ENCODE measurements at regions not wholly inside any gene's neighbourhood (a gene's known extent, or its start where the extent isn't known, plus 50 kb on each side); places are given as distances from the start of the nearest gene placed in this dataset.
"Not testable (repeated sequence)": the region's sequence is repeated elsewhere in the genome, so short reads cannot be mapped to it uniquely, and the experiment has no call there.

- Histone ChIP-seq H3K36me3 (ENCODE audit: control insufficient read depth, insufficient read depth, low read length) (no peaks in the 10 kb centered on the region), H3K4me1 (ENCODE audit: control insufficient read depth, insufficient read depth, low read length) (no peaks in the 10 kb centered on the region), H3K9me3 (replicated peaks; ENCODE audit: control insufficient read depth, low read depth, low read length) (no peaks in the 10 kb centered on the region), H3K27ac (ENCODE audit: low read length) (no peak overlapping the region), H3K27me3 (ENCODE audit: control insufficient read depth, insufficient read depth, low read length) (no peaks in the 10 kb centered on the region), H3K4me3 (ENCODE audit: low read length) (no peak overlapping the region)
- 91% methylated on average over 4 of the region's 4 CpGs for WGBS (ENCODE audit: insufficient coverage)
- no peak for DNase-seq
Measured at GRCh38 chr7:79529214-79529880, 75.9 kb upstream of the MAGI2 start.

DNA sequence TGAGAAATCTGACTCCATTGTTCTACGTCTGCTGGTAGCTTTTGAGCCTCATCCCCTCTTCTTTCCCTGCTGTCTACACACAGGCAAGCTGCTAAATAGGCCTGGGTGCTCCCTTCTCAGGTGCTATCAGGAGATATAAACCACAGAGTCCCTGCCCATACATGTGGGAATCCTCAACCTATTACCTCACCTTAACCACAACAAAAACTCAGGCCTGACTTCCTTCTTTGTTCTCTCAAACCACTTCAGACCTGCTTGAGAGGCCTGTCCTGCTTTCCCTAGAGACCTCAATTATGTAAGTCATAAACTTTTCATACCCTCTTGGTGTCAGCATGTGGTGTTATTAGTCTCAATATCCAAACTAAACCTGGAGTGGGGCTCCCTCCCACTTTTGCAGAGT lies 75.0 kb upstream of the MAGI2 start:
- Histone ChIP-seq H3K4me3 (ENCODE audit: low read length) (no peak overlapping the region), H3K36me3 (ENCODE audit: control insufficient read depth, insufficient read depth, low read length) (no peaks in the 10 kb centered on the region), H3K27me3 (ENCODE audit: control insufficient read depth, insufficient read depth, low read length) (no peaks in the 10 kb centered on the region), H3K27ac (ENCODE audit: low read length) (no peak overlapping the region), H3K9me3 (replicated peaks; ENCODE audit: control insufficient read depth, low read depth, low read length) (no peaks in the 10 kb centered on the region), H3K4me1 (ENCODE audit: control insufficient read depth, insufficient read depth, low read length) (no peaks in the 10 kb centered on the region)
- 57% methylated on average over 1 of the region's 1 CpG for WGBS (ENCODE audit: insufficient coverage)
- no peak for DNase-seq

DNA sequence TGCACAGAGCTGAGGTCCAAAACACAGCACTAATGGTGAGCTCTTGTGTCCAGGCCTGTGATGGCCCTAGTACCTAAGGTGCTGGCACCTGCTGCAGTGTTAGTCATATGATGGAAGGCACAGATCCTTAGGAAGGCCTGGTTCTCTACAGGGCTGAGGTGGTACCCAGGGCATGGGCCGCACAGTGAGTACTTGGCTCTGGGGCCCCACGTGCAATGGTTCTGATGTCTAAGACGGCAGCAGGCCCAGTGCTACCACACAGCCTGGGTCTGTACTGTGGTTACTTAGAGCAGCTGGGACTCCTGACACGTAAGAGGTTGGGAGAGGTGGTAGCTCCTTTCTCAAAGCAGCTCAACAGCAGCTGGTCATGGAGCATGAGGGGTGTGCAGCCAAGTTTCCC lies 70.6 kb upstream of the MAGI2 start:
- Histone ChIP-seq H3K27me3 (ENCODE audit: control insufficient read depth, insufficient read depth, low read length) (no peaks in the 10 kb centered on the region), H3K9me3 (replicated peaks; ENCODE audit: control insufficient read depth, low read depth, low read length) (no peaks in the 10 kb centered on the region), H3K27ac (ENCODE audit: low read length) (no peak overlapping the region), H3K36me3 (ENCODE audit: control insufficient read depth, insufficient read depth, low read length) (no peaks in the 10 kb centered on the region), H3K4me3 (ENCODE audit: low read length) (no peak overlapping the region), H3K4me1 (ENCODE audit: control insufficient read depth, insufficient read depth, low read length) (no peaks in the 10 kb centered on the region)
- no peak for DNase-seq
- WGBS (ENCODE audit: insufficient coverage), result 92% methylated on average over 4 of the region's 4 CpGs

- Histone ChIP-seq H3K27me3 (ENCODE audit: control insufficient read depth, insufficient read depth, low read length) (no peaks in the 10 kb centered on the region), H3K36me3 (ENCODE audit: control insufficient read depth, insufficient read depth, low read length) (no peaks in the 10 kb centered on the region), H3K9me3 (replicated peaks; ENCODE audit: control insufficient read depth, low read depth, low read length) (no peaks in the 10 kb centered on the region), H3K4me1 (ENCODE audit: control insufficient read depth, insufficient read depth, low read length) (no peaks in the 10 kb centered on the region), H3K4me3 (ENCODE audit: low read length) (no peak overlapping the region), H3K27ac (ENCODE audit: low read length) (no peak overlapping the region)
- WGBS (ENCODE audit: insufficient coverage), result no CpG with 5 or more reads among the region's 1 CpG
- DNase-seq, result peak; percentile 17
Measured at GRCh38 chr7:79523436-79523835, 70.0 kb upstream of the MAGI2 start.

GRCh38 chr7:79520543-79520942 lies 67.1 kb upstream of the MAGI2 start:
- H3K36me3 ChIP-seq (ENCODE audit: control insufficient read depth, insufficient read depth, low read length), result no peaks in the 10 kb centered on the region
- no peaks in the 10 kb centered on the region for H3K9me3 ChIP-seq (replicated peaks; ENCODE audit: control insufficient read depth, low read depth, low read length)
- no CpG with 5 or more reads among the region's 1 CpG for WGBS (ENCODE audit: insufficient coverage)
- H3K4me3 ChIP-seq (ENCODE audit: low read length), result no peak overlapping the region
- no peaks in the 10 kb centered on the region for H3K27me3 ChIP-seq (ENCODE audit: control insufficient read depth, insufficient read depth, low read length)
- H3K27ac ChIP-seq (ENCODE audit: low read length), result no peak overlapping the region
- no peaks in the 10 kb centered on the region for H3K4me1 ChIP-seq (ENCODE audit: control insufficient read depth, insufficient read depth, low read length)
- DNase-seq, result no peak

DNA sequence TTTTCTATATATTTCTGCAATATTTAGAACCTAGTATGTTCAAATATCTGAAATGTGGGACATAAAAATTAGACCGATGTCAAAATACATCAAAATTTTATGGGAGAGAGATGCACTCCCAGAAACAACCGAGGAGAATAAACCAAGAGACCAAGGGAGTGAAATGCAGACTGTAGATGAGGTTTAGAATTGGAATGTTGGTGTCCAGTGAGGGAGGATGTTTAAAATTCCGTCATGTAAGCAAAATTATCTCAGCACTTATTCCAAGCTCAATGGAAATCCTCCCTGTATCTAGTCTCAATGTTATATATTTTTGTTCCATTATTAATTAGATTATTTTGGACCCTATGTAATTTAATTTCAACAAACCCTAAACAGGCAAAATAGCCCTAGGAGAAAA lies 61.9 kb upstream of the MAGI2 start:
- no peaks in the 10 kb centered on the region for H3K36me3 ChIP-seq (ENCODE audit: control insufficient read depth, insufficient read depth, low read length)
- DNase-seq, result no peak
- no peak overlapping the region for H3K4me3 ChIP-seq (ENCODE audit: low read length)
- no peaks in the 10 kb centered on the region for H3K9me3 ChIP-seq (replicated peaks; ENCODE audit: control insufficient read depth, low read depth, low read length)
- no CpG with 5 or more reads among the region's 3 CpGs for WGBS (ENCODE audit: insufficient coverage)
- no peak overlapping the region for H3K27ac ChIP-seq (ENCODE audit: low read length)
- no peaks in the 10 kb centered on the region for H3K27me3 ChIP-seq (ENCODE audit: control insufficient read depth, insufficient read depth, low read length)
- H3K4me1 ChIP-seq (ENCODE audit: control insufficient read depth, insufficient read depth, low read length), result no peaks in the 10 kb centered on the region

- Histone ChIP-seq H3K27me3 (ENCODE audit: control insufficient read depth, insufficient read depth, low read length) (no peaks in the 10 kb centered on the region), H3K36me3 (ENCODE audit: control insufficient read depth, insufficient read depth, low read length) (no peaks in the 10 kb centered on the region), H3K27ac (ENCODE audit: low read length) (no peak overlapping the region), H3K9me3 (replicated peaks; ENCODE audit: control insufficient read depth, low read depth, low read length) (no peaks in the 10 kb centered on the region), H3K4me3 (ENCODE audit: low read length) (no peak overlapping the region), H3K4me1 (ENCODE audit: control insufficient read depth, insufficient read depth, low read length) (no peaks in the 10 kb centered on the region)
- DNase-seq, result peak; percentile 58
- 27% methylated on average over 2 of the region's 2 CpGs for WGBS (ENCODE audit: insufficient coverage)
Measured at GRCh38 chr7:79513261-79513660, 59.8 kb upstream of the MAGI2 start.

- WGBS (ENCODE audit: insufficient coverage), result no CpG with 5 or more reads among the region's 3 CpGs
- Histone ChIP-seq H3K36me3 (ENCODE audit: control insufficient read depth, insufficient read depth, low read length) (no peaks in the 10 kb centered on the region), H3K9me3 (replicated peaks; ENCODE audit: control insufficient read depth, low read depth, low read length) (no peaks in the 10 kb centered on the region), H3K4me3 (ENCODE audit: low read length) (no peak overlapping the region), H3K27ac (ENCODE audit: low read length) (no peak overlapping the region), H3K27me3 (ENCODE audit: control insufficient read depth, insufficient read depth, low read length) (no peaks in the 10 kb centered on the region), H3K4me1 (ENCODE audit: control insufficient read depth, insufficient read depth, low read length) (no peaks in the 10 kb centered on the region)
- peak; percentile 14 for DNase-seq
Measured at GRCh38 chr7:79512261-79512660, 58.8 kb upstream of the MAGI2 start.

- DNase-seq; H3K4me3 ChIP-seq (ENCODE audit: low read length); H3K27me3 ChIP-seq (ENCODE audit: control insufficient read depth, insufficient read depth, low read length); H3K9me3 ChIP-seq (replicated peaks; ENCODE audit: control insufficient read depth, low read depth, low read length); H3K36me3 ChIP-seq (ENCODE audit: control insufficient read depth, insufficient read depth, low read length); H3K27ac ChIP-seq (ENCODE audit: low read length); H3K4me1 ChIP-seq (ENCODE audit: control insufficient read depth, insufficient read depth, low read length): not testable (repeated sequence)
- no CpG with 5 or more reads among the region's 1 CpG for WGBS (ENCODE audit: insufficient coverage)
Measured at GRCh38 chr7:79511056-79511455, 57.6 kb upstream of the MAGI2 start.

GRCh38 chr7:79507131-79507530 lies 53.7 kb upstream of the MAGI2 start:
- H3K9me3 ChIP-seq (replicated peaks; ENCODE audit: control insufficient read depth, low read depth, low read length), result no peaks in the 10 kb centered on the region
- no peak overlapping the region for H3K27ac ChIP-seq (ENCODE audit: low read length)
- H3K27me3 ChIP-seq (ENCODE audit: control insufficient read depth, insufficient read depth, low read length), result no peaks in the 10 kb centered on the region
- WGBS (ENCODE audit: insufficient coverage), result no CpG with 5 or more reads among the region's 6 CpGs
- DNase-seq, result no peak
- no peaks in the 10 kb centered on the region for H3K36me3 ChIP-seq (ENCODE audit: control insufficient read depth, insufficient read depth, low read length)
- H3K4me1 ChIP-seq (ENCODE audit: control insufficient read depth, insufficient read depth, low read length), result no peaks in the 10 kb centered on the region
- no peak overlapping the region for H3K4me3 ChIP-seq (ENCODE audit: low read length)

GRCh38 chr7:79506481-79506880 lies 53.0 kb upstream of the MAGI2 start:
- H3K4me1 ChIP-seq (ENCODE audit: control insufficient read depth, insufficient read depth, low read length), result no peaks in the 10 kb centered on the region
- no CpG with 5 or more reads among the region's 2 CpGs for WGBS (ENCODE audit: insufficient coverage)
- no peak overlapping the region for H3K27ac ChIP-seq (ENCODE audit: low read length)
- DNase-seq, result no peak
- no peaks in the 10 kb centered on the region for H3K36me3 ChIP-seq (ENCODE audit: control insufficient read depth, insufficient read depth, low read length)
- H3K9me3 ChIP-seq (replicated peaks; ENCODE audit: control insufficient read depth, low read depth, low read length), result no peaks in the 10 kb centered on the region
- H3K4me3 ChIP-seq (ENCODE audit: low read length), result no peak overlapping the region
- H3K27me3 ChIP-seq (ENCODE audit: control insufficient read depth, insufficient read depth, low read length), result no peaks in the 10 kb centered on the region

All from muscle of leg (tissue), 3 donors.